H9 (cell line): ENCODE measurements at regions not wholly inside any gene's neighbourhood (a gene's known extent, or its start where the extent isn't known, plus 50 kb on each side); places are given as distances from the start of the nearest gene placed in this dataset.

Experiments used
- DNase-seq: peaks from one replicate; pipeline ENCODE4 v3.0.0-alpha.2; 2017
- H2AFZ ChIP-seq: one replicate; pipeline ENCODE4 v1.6.1; 2013; ENCODE audit warnings: mild to moderate bottlenecking, low read length, control low read depth, moderate library complexity
- H2AK5ac ChIP-seq: 2 replicates; pipeline ENCODE4 v1.6.1; 2013; ENCODE audit warnings: low read length, control low read depth, mixed read lengths; ENCODE audit not compliant: insufficient read length
- H2BK120ac ChIP-seq: one replicate; pipeline ENCODE4 v1.6.1; 2013; ENCODE audit warnings: low read depth, mild to moderate bottlenecking, low read length, control low read depth, inconsistent platforms; ENCODE audit not compliant: poor library complexity, severe bottlenecking
- H2BK12ac ChIP-seq: 2 replicates; pipeline ENCODE4 v1.6.1; 2013; ENCODE audit warnings: low read length, control low read depth, mixed read lengths, low read depth; ENCODE audit not compliant: insufficient read length
- H2BK15ac ChIP-seq: 2 replicates; pipeline ENCODE4 v1.6.1; 2013; ENCODE audit warnings: low read depth, low read length, control low read depth
- H2BK20ac ChIP-seq: one replicate; pipeline ENCODE4 v1.6.1; 2013; ENCODE audit warnings: low read depth, mild to moderate bottlenecking, low read length, control low read depth, inconsistent platforms; ENCODE audit not compliant: poor library complexity, severe bottlenecking
- H2BK5ac ChIP-seq: 2 replicates; pipeline ENCODE4 v1.6.1; 2013; ENCODE audit warnings: low read length, control low read depth, mixed read lengths; ENCODE audit not compliant: insufficient read length
- H3K14ac ChIP-seq: 2 replicates; pipeline ENCODE4 v1.6.1; 2013; ENCODE audit warnings: low read length, control low read depth; ENCODE audit not compliant: insufficient read depth
- H3K18ac ChIP-seq: 2 replicates; pipeline ENCODE4 v1.6.1; 2013; ENCODE audit warnings: low read depth, mild to moderate bottlenecking, mixed read lengths, low read length, control low read depth; ENCODE audit not compliant: insufficient read length
- H3K23ac ChIP-seq: 2 replicates; pipeline ENCODE4 v1.6.1; 2013; ENCODE audit warnings: low read length, control low read depth, mixed read lengths, low read depth; ENCODE audit not compliant: insufficient read length
- H3K23me2 ChIP-seq: 2 replicates; pipeline ENCODE4 v1.6.1; 2013; ENCODE audit warnings: low read depth, mild to moderate bottlenecking, mixed read lengths, low read length, control low read depth; ENCODE audit not compliant: insufficient read length, poor library complexity, severe bottlenecking
- H3K27ac ChIP-seq: 2 replicates; pipeline ENCODE4 v1.5.1; 2013; ENCODE audit warnings: low read length, control low read depth, mixed read lengths, low read depth; ENCODE audit not compliant: insufficient read length
- H3K27me3 ChIP-seq: 2 replicates; pipeline ENCODE4 v1.6.1; 2013; ENCODE audit warnings: low read length, control low read depth, inconsistent platforms; ENCODE audit not compliant: insufficient read depth
- H3K4ac ChIP-seq: 2 replicates; pipeline ENCODE4 v1.6.1; 2013; ENCODE audit warnings: low read depth, mild to moderate bottlenecking, control low read depth, inconsistent platforms, low read length, moderate library complexity
- H3K4me1 ChIP-seq: 2 replicates; pipeline ENCODE4 v1.6.1; 2013; ENCODE audit warnings: low read length, control low read depth, inconsistent platforms; ENCODE audit not compliant: insufficient read depth
- H3K4me2 ChIP-seq: 2 replicates; pipeline ENCODE4 v1.6.1; 2013; ENCODE audit warnings: low read length, control low read depth, mixed read lengths; ENCODE audit not compliant: insufficient read length, insufficient read depth
- H3K56ac ChIP-seq: 2 replicates; pipeline ENCODE4 v1.6.1; 2013; ENCODE audit warnings: low read depth, mild to moderate bottlenecking, mixed read lengths, low read length, control low read depth; ENCODE audit not compliant: insufficient read length
- H3K79me1 ChIP-seq: 2 replicates; pipeline ENCODE4 v1.6.1; 2013; ENCODE audit warnings: low read depth, mild to moderate bottlenecking, moderate library complexity, low read length, control low read depth, inconsistent platforms; ENCODE audit not compliant: insufficient read depth, poor library complexity, severe bottlenecking
- H3K79me2 ChIP-seq: 2 replicates; pipeline ENCODE4 v1.6.1; 2013; ENCODE audit warnings: low read length, control low read depth, inconsistent platforms; ENCODE audit not compliant: insufficient read depth
- H3K9ac ChIP-seq: 2 replicates; pipeline ENCODE4 v1.6.1; 2013; ENCODE audit warnings: low read length, control low read depth, mixed read lengths; ENCODE audit not compliant: insufficient read length; ENCODE audit errors: extremely low read depth
- H3K9me3 ChIP-seq: one replicate; pipeline ENCODE4 v1.6.1; 2013; ENCODE audit warnings: low read depth, low read length, inconsistent platforms; ENCODE audit not compliant: control insufficient read depth
- H3T11ph ChIP-seq: one replicate; pipeline ENCODE4 v1.6.1; 2013; ENCODE audit warnings: mild to moderate bottlenecking, low read length, control low read depth, inconsistent platforms
- H4K20me1 ChIP-seq: one replicate; pipeline ENCODE4 v1.6.1; 2013; ENCODE audit not compliant: control insufficient read depth, insufficient read length, insufficient read depth
- H4K5ac ChIP-seq: 2 replicates; pipeline ENCODE4 v1.6.1; 2013; ENCODE audit warnings: low read depth, mild to moderate bottlenecking, mixed read lengths, low read length, control low read depth; ENCODE audit not compliant: insufficient read length
- H4K8ac ChIP-seq: replicated peaks from 2 replicates; pipeline ENCODE4 v1.6.1; 2013; ENCODE audit warnings: low read length, control low read depth, mixed read lengths, low read depth; ENCODE audit not compliant: insufficient read length
- H4K91ac ChIP-seq: 2 replicates; pipeline ENCODE4 v1.6.1; 2013; ENCODE audit warnings: low read depth, mild to moderate bottlenecking, moderate library complexity, mixed read lengths, low read length, control low read depth; ENCODE audit not compliant: insufficient read length
- H3K27ac Mint-ChIP-seq, 3 experiments: 2 replicates in 2 of 3; 3 replicates in 1 of 3; pipeline ENCODE4 v1.8.0; 2020 to 2021; ENCODE audit warnings: mixed read lengths in 3 of 3, mild to moderate bottlenecking in 1 of 3, moderate library complexity in 1 of 3
- H3K27me3 Mint-ChIP-seq: 2 replicates; pipeline ENCODE4 v1.8.0; 2021; ENCODE audit warnings: low read depth, mild to moderate bottlenecking, moderate library complexity, mixed read lengths
- H3K36me3 Mint-ChIP-seq, 3 experiments: 2 replicates in 2 of 3; 3 replicates in 1 of 3; pipeline ENCODE4 v1.8.0; 2020 to 2021; ENCODE audit warnings: low read depth in 3 of 3, mixed read lengths in 3 of 3; ENCODE audit not compliant: insufficient read depth in 1 of 3
- H3K4me1 Mint-ChIP-seq, 2 experiments: 2 replicates each; pipeline ENCODE4 v1.8.0; 2020; ENCODE audit warnings: mixed read lengths in 2 of 2
- H3K4me3 Mint-ChIP-seq, 2 experiments: 2 replicates in 1 of 2; 3 replicates in 1 of 2; pipeline ENCODE4 v1.8.0; 2020 to 2021; ENCODE audit warnings: mild to moderate bottlenecking in 2 of 2, mixed read lengths in 2 of 2, moderate library complexity in 1 of 2
- H3K9me3 Mint-ChIP-seq, 2 experiments: 2 replicates in 1 of 2; 3 replicates in 1 of 2; pipeline ENCODE4 v1.8.0; 2020; ENCODE audit warnings: mild to moderate bottlenecking in 2 of 2, mixed read lengths in 2 of 2, moderate library complexity in 1 of 2
- CTCF ChIP-seq: fragments of 200-600 bp; sonication (generic); conservative IDR thresholded peaks from 3 replicates; pipeline ENCODE4 v1.8.0; 2021; ENCODE audit warnings: antibody characterized with exemption, mild to moderate bottlenecking
- WGBS: extraction: QIAGEN DNeasy Blood & Tissue Kit; methylation state at CpG from one replicate; pipeline ENCODE4 v1.1.7; 2013; ENCODE audit warnings: missing lambda C conversion rate, low lambda C conversion rate, mixed read lengths; ENCODE audit not compliant: insufficient read length; ENCODE audit errors: extremely low coverage; 5-methylcytosine and 5-hydroxymethylcytosine counted together

DNA sequence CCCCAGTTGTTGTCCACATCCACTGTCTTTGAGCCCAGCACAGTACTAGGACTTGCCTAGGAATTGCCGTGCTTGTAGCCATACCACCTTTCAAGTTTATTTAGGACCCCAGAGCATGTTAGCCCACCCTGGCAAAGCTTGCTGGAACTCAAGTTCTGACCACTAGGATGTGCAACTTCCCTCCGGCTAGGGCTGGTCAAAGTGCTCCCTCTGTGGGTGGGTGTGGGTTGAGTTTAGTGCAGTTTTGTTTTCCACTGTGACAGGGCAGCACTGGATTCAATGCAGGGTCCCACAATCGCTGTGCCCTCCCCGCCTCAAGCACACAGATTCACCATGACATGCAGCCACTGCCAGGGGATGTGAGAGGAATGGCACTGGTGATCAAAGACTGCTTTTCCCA is 96.0 kb downstream of the RASGEF1B start:
- H3K79me2 ChIP-seq: no peaks in the 10 kb centered on the region
- H3K4ac ChIP-seq: no peak overlapping the region
- H3K23me2 ChIP-seq: no peaks in the 10 kb centered on the region
- no peaks in the 10 kb centered on the region for H3K27me3 Mint-ChIP-seq
- no peaks in the 10 kb centered on the region for H3K79me1 ChIP-seq
- no peak overlapping the region for H4K5ac ChIP-seq
- no peak overlapping the region for H3T11ph ChIP-seq
- no peak overlapping the region for H3K27ac Mint-ChIP-seq
- no peak overlapping the region for H3K9ac ChIP-seq
- no peak overlapping the region for H2BK120ac ChIP-seq
- no peak overlapping the region for H3K27ac ChIP-seq
- H3K23ac ChIP-seq: no peak overlapping the region
- H3K4me2 ChIP-seq: no peak overlapping the region
- H3K14ac ChIP-seq: no peak overlapping the region
- no peak overlapping the region for H3K4me3 Mint-ChIP-seq
- no CpG with 5 or more reads among the region's 4 CpGs for WGBS
- H3K18ac ChIP-seq: no peak overlapping the region
- DNase-seq: peak; percentile 66
- no peaks in the 10 kb centered on the region for H3K4me1 ChIP-seq
- no peak overlapping the region for H2BK15ac ChIP-seq
- no peak overlapping the region for H2AK5ac ChIP-seq
- H2BK5ac ChIP-seq: no peak overlapping the region
- H2BK12ac ChIP-seq: no peak overlapping the region
- H4K91ac ChIP-seq: no peak overlapping the region
- H4K8ac ChIP-seq: no peak overlapping the region
- H2AFZ ChIP-seq: no peak overlapping the region
- TF ChIP-seq CTCF: peak; percentile 66
- no peaks in the 10 kb centered on the region for H3K4me1 Mint-ChIP-seq
- H3K27me3 ChIP-seq: no peaks in the 10 kb centered on the region
- H3K56ac ChIP-seq: no peak overlapping the region
- H3K9me3 ChIP-seq: no peaks in the 10 kb centered on the region
- no peak overlapping the region for H2BK20ac ChIP-seq
- no peaks in the 10 kb centered on the region for H4K20me1 ChIP-seq
- H3K36me3 Mint-ChIP-seq: no peaks in the 10 kb centered on the region
- H3K9me3 Mint-ChIP-seq: no peaks in the 10 kb centered on the region
